Esophagus mucosa (tissue), 1 donor: ENCODE measurements at regions not wholly inside any gene's neighbourhood (a gene's known extent, or its start where the extent isn't known, plus 50 kb on each side); places are given as distances from the start of the nearest gene placed in this dataset.
A peak's percentile ranks its signal among the peaks of the same experiment; 100 is the strongest.
"Not testable (repeated sequence)": the region's sequence is repeated elsewhere in the genome, so short reads cannot be mapped to it uniquely, and the experiment has no call there.

Experiments used
- ATAC-seq: fragments of 200-7000 bp; cut with Tn5 transposase; one replicate; pipeline ENCODE4 v1.9.1; 2020
- donor health status: DM: yes; HTN: yes; CAD: no.

GRCh38 chr6:56904068-56904467 is 50.8 kb upstream of the BEND6 start:
- peak; percentile 30 for ATAC-seq

- ATAC-seq, result no peak
These were observed 52.1 kb upstream of the BEND6 start for GRCh38 chr6:56902641-56903464.

- no peak for ATAC-seq
These were observed 54.1 kb upstream of the BEND6 start for GRCh38 chr6:56900784-56901183.

- no peak for ATAC-seq
These were observed 55.2 kb upstream of the BEND6 start for GRCh38 chr6:56899753-56900152.

- ATAC-seq, result no peak
These were observed 55.6 kb upstream of the BEND6 start for GRCh38 chr6:56899311-56899710.

GRCh38 chr6:56897789-56898529 is 56.9 kb upstream of the BEND6 start:
- no peak for ATAC-seq

GRCh38 chr6:56891754-56892153 is 63.2 kb upstream of the BEND6 start:
- ATAC-seq, result no peak

GRCh38 chr6:56890683-56891429 is 64.1 kb upstream of the BEND6 start:
- ATAC-seq, result no peak

- ATAC-seq, result no peak
These were observed 64.8 kb upstream of the BEND6 start for GRCh38 chr6:56890066-56890465.

- ATAC-seq, result no peak
These were observed 65.4 kb upstream of the BEND6 start for GRCh38 chr6:56889492-56889891.

- ATAC-seq, result no peak
These were observed 66.2 kb upstream of the BEND6 start for GRCh38 chr6:56888687-56889086.

GRCh38 chr6:56887086-56887485 is 67.8 kb upstream of the BEND6 start:
- ATAC-seq, result no peak

GRCh38 chr6:56877922-56878321 is 77.0 kb upstream of the BEND6 start:
- ATAC-seq, result no peak

GRCh38 chr6:56875961-56876360 is 78.9 kb upstream of the BEND6 start:
- no peak for ATAC-seq

- ATAC-seq, result no peak
These were observed 79.4 kb upstream of the BEND6 start for GRCh38 chr6:56875523-56875922.

- no peak for ATAC-seq
These were observed 80.6 kb upstream of the BEND6 start for GRCh38 chr6:56874328-56874727.

GRCh38 chr6:56870053-56870452 is 84.9 kb upstream of the BEND6 start:
- not testable (repeated sequence) for ATAC-seq

GRCh38 chr6:56869346-56869745 is 85.6 kb upstream of the BEND6 start:
- ATAC-seq, result no peak

GRCh38 chr6:56868687-56869086 is 86.2 kb upstream of the BEND6 start:
- ATAC-seq, result no peak

- no peak for ATAC-seq
These were observed 87.9 kb upstream of the BEND6 start for GRCh38 chr6:56866917-56867522.

- ATAC-seq, result no peak
These were observed 89.6 kb upstream of the BEND6 start for GRCh38 chr6:56865081-56865875.

- no peak for ATAC-seq
These were observed 90.7 kb upstream of the BEND6 start for GRCh38 chr6:56864171-56864616.
